H9 (cell line): ENCODE measurements at regions not wholly inside any gene's neighbourhood (a gene's known extent, or its start where the extent isn't known, plus 50 kb on each side); places are given as distances from the start of the nearest gene placed in this dataset.

Source experiments
- DNase-seq: peaks from one replicate; pipeline ENCODE4 v3.0.0-alpha.2; 2017
- H2AFZ ChIP-seq: one replicate; pipeline ENCODE4 v1.6.1; 2013; ENCODE audit warnings: mild to moderate bottlenecking, low read length, control low read depth, moderate library complexity
- H2AK5ac ChIP-seq: 2 replicates; pipeline ENCODE4 v1.6.1; 2013; ENCODE audit warnings: low read length, control low read depth, mixed read lengths; ENCODE audit not compliant: insufficient read length
- H2BK120ac ChIP-seq: one replicate; pipeline ENCODE4 v1.6.1; 2013; ENCODE audit warnings: low read depth, mild to moderate bottlenecking, low read length, control low read depth, inconsistent platforms; ENCODE audit not compliant: poor library complexity, severe bottlenecking
- H2BK12ac ChIP-seq: 2 replicates; pipeline ENCODE4 v1.6.1; 2013; ENCODE audit warnings: low read length, control low read depth, mixed read lengths, low read depth; ENCODE audit not compliant: insufficient read length
- H2BK15ac ChIP-seq: 2 replicates; pipeline ENCODE4 v1.6.1; 2013; ENCODE audit warnings: low read depth, low read length, control low read depth
- H2BK20ac ChIP-seq: one replicate; pipeline ENCODE4 v1.6.1; 2013; ENCODE audit warnings: low read depth, mild to moderate bottlenecking, low read length, control low read depth, inconsistent platforms; ENCODE audit not compliant: poor library complexity, severe bottlenecking
- H2BK5ac ChIP-seq: 2 replicates; pipeline ENCODE4 v1.6.1; 2013; ENCODE audit warnings: low read length, control low read depth, mixed read lengths; ENCODE audit not compliant: insufficient read length
- H3K14ac ChIP-seq: 2 replicates; pipeline ENCODE4 v1.6.1; 2013; ENCODE audit warnings: low read length, control low read depth; ENCODE audit not compliant: insufficient read depth
- H3K18ac ChIP-seq: 2 replicates; pipeline ENCODE4 v1.6.1; 2013; ENCODE audit warnings: low read depth, mild to moderate bottlenecking, mixed read lengths, low read length, control low read depth; ENCODE audit not compliant: insufficient read length
- H3K23ac ChIP-seq: 2 replicates; pipeline ENCODE4 v1.6.1; 2013; ENCODE audit warnings: low read length, control low read depth, mixed read lengths, low read depth; ENCODE audit not compliant: insufficient read length
- H3K23me2 ChIP-seq: 2 replicates; pipeline ENCODE4 v1.6.1; 2013; ENCODE audit warnings: low read depth, mild to moderate bottlenecking, mixed read lengths, low read length, control low read depth; ENCODE audit not compliant: insufficient read length, poor library complexity, severe bottlenecking
- H3K27ac ChIP-seq: 2 replicates; pipeline ENCODE4 v1.5.1; 2013; ENCODE audit warnings: low read length, control low read depth, mixed read lengths, low read depth; ENCODE audit not compliant: insufficient read length
- H3K27me3 ChIP-seq: 2 replicates; pipeline ENCODE4 v1.6.1; 2013; ENCODE audit warnings: low read length, control low read depth, inconsistent platforms; ENCODE audit not compliant: insufficient read depth
- H3K4ac ChIP-seq: 2 replicates; pipeline ENCODE4 v1.6.1; 2013; ENCODE audit warnings: low read depth, mild to moderate bottlenecking, control low read depth, inconsistent platforms, low read length, moderate library complexity
- H3K4me1 ChIP-seq: 2 replicates; pipeline ENCODE4 v1.6.1; 2013; ENCODE audit warnings: low read length, control low read depth, inconsistent platforms; ENCODE audit not compliant: insufficient read depth
- H3K4me2 ChIP-seq: 2 replicates; pipeline ENCODE4 v1.6.1; 2013; ENCODE audit warnings: low read length, control low read depth, mixed read lengths; ENCODE audit not compliant: insufficient read length, insufficient read depth
- H3K56ac ChIP-seq: 2 replicates; pipeline ENCODE4 v1.6.1; 2013; ENCODE audit warnings: low read depth, mild to moderate bottlenecking, mixed read lengths, low read length, control low read depth; ENCODE audit not compliant: insufficient read length
- H3K79me1 ChIP-seq: 2 replicates; pipeline ENCODE4 v1.6.1; 2013; ENCODE audit warnings: low read depth, mild to moderate bottlenecking, moderate library complexity, low read length, control low read depth, inconsistent platforms; ENCODE audit not compliant: insufficient read depth, poor library complexity, severe bottlenecking
- H3K79me2 ChIP-seq: 2 replicates; pipeline ENCODE4 v1.6.1; 2013; ENCODE audit warnings: low read length, control low read depth, inconsistent platforms; ENCODE audit not compliant: insufficient read depth
- H3K9ac ChIP-seq: 2 replicates; pipeline ENCODE4 v1.6.1; 2013; ENCODE audit warnings: low read length, control low read depth, mixed read lengths; ENCODE audit not compliant: insufficient read length; ENCODE audit errors: extremely low read depth
- H3K9me3 ChIP-seq: one replicate; pipeline ENCODE4 v1.6.1; 2013; ENCODE audit warnings: low read depth, low read length, inconsistent platforms; ENCODE audit not compliant: control insufficient read depth
- H3T11ph ChIP-seq: one replicate; pipeline ENCODE4 v1.6.1; 2013; ENCODE audit warnings: mild to moderate bottlenecking, low read length, control low read depth, inconsistent platforms
- H4K20me1 ChIP-seq: one replicate; pipeline ENCODE4 v1.6.1; 2013; ENCODE audit not compliant: control insufficient read depth, insufficient read length, insufficient read depth
- H4K5ac ChIP-seq: 2 replicates; pipeline ENCODE4 v1.6.1; 2013; ENCODE audit warnings: low read depth, mild to moderate bottlenecking, mixed read lengths, low read length, control low read depth; ENCODE audit not compliant: insufficient read length
- H4K8ac ChIP-seq: replicated peaks from 2 replicates; pipeline ENCODE4 v1.6.1; 2013; ENCODE audit warnings: low read length, control low read depth, mixed read lengths, low read depth; ENCODE audit not compliant: insufficient read length
- H4K91ac ChIP-seq: 2 replicates; pipeline ENCODE4 v1.6.1; 2013; ENCODE audit warnings: low read depth, mild to moderate bottlenecking, moderate library complexity, mixed read lengths, low read length, control low read depth; ENCODE audit not compliant: insufficient read length
- H3K27ac Mint-ChIP-seq, 3 experiments: 2 replicates in 2 of 3; 3 replicates in 1 of 3; pipeline ENCODE4 v1.8.0; 2020 to 2021; ENCODE audit warnings: mixed read lengths in 3 of 3, mild to moderate bottlenecking in 1 of 3, moderate library complexity in 1 of 3
- H3K27me3 Mint-ChIP-seq: 2 replicates; pipeline ENCODE4 v1.8.0; 2021; ENCODE audit warnings: low read depth, mild to moderate bottlenecking, moderate library complexity, mixed read lengths
- H3K36me3 Mint-ChIP-seq, 3 experiments: 2 replicates in 2 of 3; 3 replicates in 1 of 3; pipeline ENCODE4 v1.8.0; 2020 to 2021; ENCODE audit warnings: low read depth in 3 of 3, mixed read lengths in 3 of 3; ENCODE audit not compliant: insufficient read depth in 1 of 3
- H3K4me1 Mint-ChIP-seq, 2 experiments: 2 replicates each; pipeline ENCODE4 v1.8.0; 2020; ENCODE audit warnings: mixed read lengths in 2 of 2
- H3K4me3 Mint-ChIP-seq, 2 experiments: 2 replicates in 1 of 2; 3 replicates in 1 of 2; pipeline ENCODE4 v1.8.0; 2020 to 2021; ENCODE audit warnings: mild to moderate bottlenecking in 2 of 2, mixed read lengths in 2 of 2, moderate library complexity in 1 of 2
- H3K9me3 Mint-ChIP-seq, 2 experiments: 2 replicates in 1 of 2; 3 replicates in 1 of 2; pipeline ENCODE4 v1.8.0; 2020; ENCODE audit warnings: mild to moderate bottlenecking in 2 of 2, mixed read lengths in 2 of 2, moderate library complexity in 1 of 2
- WGBS: extraction: QIAGEN DNeasy Blood & Tissue Kit; methylation state at CpG from one replicate; pipeline ENCODE4 v1.1.7; 2013; ENCODE audit warnings: missing lambda C conversion rate, low lambda C conversion rate, mixed read lengths; ENCODE audit not compliant: insufficient read length; ENCODE audit errors: extremely low coverage; 5-methylcytosine and 5-hydroxymethylcytosine counted together
- TF ChIP-seq, protein P1 (sequence below): fragments of 200-600 bp; sonication (generic); conservative IDR thresholded peaks from 3 replicates; pipeline ENCODE4 v1.8.0; 2021; ENCODE audit warnings: antibody characterized with exemption, mild to moderate bottlenecking

DNA sequence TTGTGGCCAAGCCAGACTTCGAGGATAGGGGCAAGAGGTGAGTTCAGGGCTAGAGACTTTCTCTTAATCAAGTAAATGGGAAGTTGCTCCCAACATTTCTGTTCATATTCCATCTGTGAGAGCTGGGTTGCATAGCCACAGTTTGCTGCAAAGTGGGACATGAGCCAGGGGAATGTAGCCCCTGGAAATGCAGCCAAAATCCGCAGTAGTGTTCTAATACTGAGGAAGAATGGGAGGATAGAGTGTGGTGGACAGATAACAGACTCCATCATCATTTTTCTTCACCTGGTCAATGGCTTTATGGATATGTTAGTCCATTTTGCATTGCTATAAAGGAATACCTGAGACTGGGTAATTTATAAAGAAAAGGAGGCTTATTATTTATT lies 177.7 kb downstream of the SKIDA1 start:
- no peak overlapping the region for H2AK5ac ChIP-seq

More for the DNA sequence above, 177.7 kb downstream of the SKIDA1 start:
- Histone ChIP-seq H3K27ac (no peak overlapping the region), H2BK5ac (no peak overlapping the region), H2AFZ (no peak overlapping the region), H3K4me2 (no peak overlapping the region), H3K14ac (no peak overlapping the region), H3T11ph (no peak overlapping the region), H3K9ac (no peak overlapping the region), H3K4ac (no peak overlapping the region), H2BK20ac (no peak overlapping the region), H2BK12ac (no peak overlapping the region), H3K23ac (no peak overlapping the region), H3K79me2 (no peaks in the 10 kb centered on the region), H4K20me1 (no peaks in the 10 kb centered on the region), H3K18ac (no peak overlapping the region), H4K8ac (no peak overlapping the region), H4K5ac (no peak overlapping the region), H4K91ac (no peak overlapping the region), H3K79me1 (no peaks in the 10 kb centered on the region), H3K23me2 (no peaks in the 10 kb centered on the region), H3K4me1 (no peaks in the 10 kb centered on the region), H3K27me3 (no peaks in the 10 kb centered on the region), H3K56ac (no peak overlapping the region), H2BK15ac (no peak overlapping the region), H3K9me3 (no peaks in the 10 kb centered on the region), H2BK120ac (no peak overlapping the region)
- WGBS, result no CpG with 5 or more reads among the region's 2 CpGs
- no peak overlapping the region for H3K27ac Mint-ChIP-seq
- H3K4me3 Mint-ChIP-seq, result no peak overlapping the region
- peaks cover 21 to 22% of the 10 kb centered on the region in 2 experiments for H3K4me1 Mint-ChIP-seq
- TF ChIP-seq, protein P1, sequence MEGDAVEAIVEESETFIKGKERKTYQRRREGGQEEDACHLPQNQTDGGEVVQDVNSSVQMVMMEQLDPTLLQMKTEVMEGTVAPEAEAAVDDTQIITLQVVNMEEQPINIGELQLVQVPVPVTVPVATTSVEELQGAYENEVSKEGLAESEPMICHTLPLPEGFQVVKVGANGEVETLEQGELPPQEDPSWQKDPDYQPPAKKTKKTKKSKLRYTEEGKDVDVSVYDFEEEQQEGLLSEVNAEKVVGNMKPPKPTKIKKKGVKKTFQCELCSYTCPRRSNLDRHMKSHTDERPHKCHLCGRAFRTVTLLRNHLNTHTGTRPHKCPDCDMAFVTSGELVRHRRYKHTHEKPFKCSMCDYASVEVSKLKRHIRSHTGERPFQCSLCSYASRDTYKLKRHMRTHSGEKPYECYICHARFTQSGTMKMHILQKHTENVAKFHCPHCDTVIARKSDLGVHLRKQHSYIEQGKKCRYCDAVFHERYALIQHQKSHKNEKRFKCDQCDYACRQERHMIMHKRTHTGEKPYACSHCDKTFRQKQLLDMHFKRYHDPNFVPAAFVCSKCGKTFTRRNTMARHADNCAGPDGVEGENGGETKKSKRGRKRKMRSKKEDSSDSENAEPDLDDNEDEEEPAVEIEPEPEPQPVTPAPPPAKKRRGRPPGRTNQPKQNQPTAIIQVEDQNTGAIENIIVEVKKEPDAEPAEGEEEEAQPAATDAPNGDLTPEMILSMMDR, result no peak
- H3K27me3 Mint-ChIP-seq, result no peaks in the 10 kb centered on the region
- H3K36me3 Mint-ChIP-seq, result peaks cover 0 to 20% (median 5%) of the 10 kb centered on the region in 3 experiments; a peak in 4 of 7 replicates
- H3K9me3 Mint-ChIP-seq, result peaks cover 15 to 16% of the 10 kb centered on the region in 2 experiments; a peak in 4 of 5 replicates
- DNase-seq, result no peak
